Activated B cell treated with CpG ODN at 0.5 μM for 24 hours (primary cell): ENCODE measurements at regions not wholly inside any gene's neighbourhood (a gene's known extent, or its start where the extent isn't known, plus 50 kb on each side); places are given as distances from the start of the nearest gene placed in this dataset.

Experiments used
- ATAC-seq: fragments of 200-7000 bp; cut with Tn5 transposase; one replicate; pipeline ENCODE4 v1.10.0; 2021; ENCODE audit warnings: low read depth, mild to moderate bottlenecking, moderate library complexity
- CTCF ChIA-PET: fragments of 350-600 bp; sonication (Branson Sonifier 250); formaldehyde crosslinking; loops from one replicate; lab custom pipeline; 2021; ENCODE audit warnings: antibody characterized with exemption; lab: Charles Lee
- POLR2A ChIA-PET: fragments of 350-600 bp; sonication (Branson Sonifier 250); formaldehyde crosslinking; loops from one replicate; lab custom pipeline; 2021; ENCODE audit warnings: antibody characterized with exemption; lab: Charles Lee
- DNase-seq: peaks from one replicate; pipeline ENCODE4 v3.0.0; 2022
- H3K27ac Mint-ChIP-seq: one replicate; pipeline ENCODE4 v1.8.0; 2020; ENCODE audit warnings: mixed read lengths
- H3K27me3 Mint-ChIP-seq: one replicate; pipeline ENCODE4 v1.8.0; 2021; ENCODE audit warnings: mixed read lengths
- H3K36me3 Mint-ChIP-seq: one replicate; pipeline ENCODE4 v1.8.0; 2021; ENCODE audit warnings: low read depth, mixed read lengths
- H3K4me1 Mint-ChIP-seq: one replicate; pipeline ENCODE4 v1.8.0; 2021; ENCODE audit warnings: mixed read lengths
- H3K4me3 Mint-ChIP-seq: one replicate; pipeline ENCODE4 v1.8.0; 2020; ENCODE audit warnings: mild to moderate bottlenecking, mixed read lengths
- H3K9me3 Mint-ChIP-seq: one replicate; pipeline ENCODE4 v1.8.0; 2020; ENCODE audit warnings: mixed read lengths
- CTCF ChIP-seq: fragments of 200-600 bp; IDR thresholded peaks from one replicate; pipeline ENCODE4 v1.8.0; 2022; ENCODE audit warnings: antibody characterized with exemption, mild to moderate bottlenecking
- intact Hi-C: fragments of 100-400 bp; cut with micrococcal nuclease; formaldehyde crosslinking; loops from one replicate; pipeline ENCODE4 v1.15.1; 2024

GRCh38 chr5:152151940-152152339 is 227.3 kb upstream of the GLRA1 start:
- Mint-ChIP-seq H3K4me1 (no peaks in the 10 kb centered on the region), H3K27me3 (no peaks in the 10 kb centered on the region), H3K27ac (no peak overlapping the region), H3K9me3 (peaks cover 2% of the 10 kb centered on the region), H3K4me3 (no peak overlapping the region), H3K36me3 (no peaks in the 10 kb centered on the region)
- TF ChIP-seq CTCF: no peak
- CTCF ChIA-PET: no interaction called here
- intact Hi-C loops: no loop called here
- no peak for DNase-seq
- ATAC-seq: no peak
- POLR2A ChIA-PET: no interaction called here

GRCh38 chr5:152151113-152151512 is 226.5 kb upstream of the GLRA1 start:
- no peaks in the 10 kb centered on the region for H3K27me3 Mint-ChIP-seq
- intact Hi-C loops: no loop called here
- no peaks in the 10 kb centered on the region for H3K36me3 Mint-ChIP-seq
- no peak overlapping the region for H3K27ac Mint-ChIP-seq
- ChIA-PET POLR2A (no interaction called here), CTCF (no interaction called here)
- no peak overlapping the region for H3K4me3 Mint-ChIP-seq
- DNase-seq (no peak), ATAC-seq (no peak)
- no peak for TF ChIP-seq CTCF
- H3K9me3 Mint-ChIP-seq: peaks cover 2% of the 10 kb centered on the region
- H3K4me1 Mint-ChIP-seq: no peaks in the 10 kb centered on the region

GRCh38 chr5:152147286-152147685 is 222.6 kb upstream of the GLRA1 start:
- TF ChIP-seq CTCF: no peak
- intact Hi-C loops: no loop called here
- Mint-ChIP-seq H3K4me1 (no peaks in the 10 kb centered on the region), H3K27ac (no peak overlapping the region), H3K4me3 (no peak overlapping the region), H3K27me3 (no peaks in the 10 kb centered on the region), H3K36me3 (no peaks in the 10 kb centered on the region), H3K9me3 (no peaks in the 10 kb centered on the region)
- DNase-seq: no peak
- ATAC-seq: no peak
- POLR2A ChIA-PET: no interaction called here
- CTCF ChIA-PET: no interaction called here

- no peaks in the 10 kb centered on the region for H3K9me3 Mint-ChIP-seq
- no peaks in the 10 kb centered on the region for H3K36me3 Mint-ChIP-seq
- no peak for ATAC-seq
- no peaks in the 10 kb centered on the region for H3K4me1 Mint-ChIP-seq
- ChIA-PET POLR2A (no interaction called here), CTCF (interaction anchor here (0.9 kb wide), 1 partner anchor 321 kb away, joined by 3 read pairs; no protein-coding TSS in a partner anchor)
- no peak overlapping the region for H3K4me3 Mint-ChIP-seq
- intact Hi-C loops: no loop called here
- DNase-seq: no peak
- no peak overlapping the region for H3K27ac Mint-ChIP-seq
- TF ChIP-seq CTCF: no peak
- H3K27me3 Mint-ChIP-seq: no peaks in the 10 kb centered on the region
Measured at GRCh38 chr5:152146566-152146965, 221.9 kb upstream of the GLRA1 start.

- no peaks in the 10 kb centered on the region for H3K27me3 Mint-ChIP-seq
- ChIA-PET POLR2A (no interaction called here), CTCF (interaction anchor here (0.6 to 7.0 kb wide), 3 partner anchors 143 to 358 kb away, joined by 3 to 126 read pairs (median 3); no protein-coding TSS in a partner anchor)
- no peak for TF ChIP-seq CTCF
- H3K9me3 Mint-ChIP-seq: no peaks in the 10 kb centered on the region
- DNase-seq (no peak), ATAC-seq (no peak)
- H3K4me3 Mint-ChIP-seq: no peak overlapping the region
- H3K27ac Mint-ChIP-seq: no peak overlapping the region
- H3K4me1 Mint-ChIP-seq: no peaks in the 10 kb centered on the region
- no peaks in the 10 kb centered on the region for H3K36me3 Mint-ChIP-seq
- intact Hi-C loops: no loop called here
Measured at GRCh38 chr5:152144556-152144955, 219.9 kb upstream of the GLRA1 start.
